ENCODE measurements at regions not wholly inside any gene's neighbourhood (a gene's known extent, or its start where the extent isn't known, plus 50 kb on each side); places are given as distances from the start of the nearest gene placed in this dataset.

GRCh38 chr11:81967242-81967641 lies 766.4 kb downstream of the FAM181B start:
- TF ChIP-seq, protein P1, sequence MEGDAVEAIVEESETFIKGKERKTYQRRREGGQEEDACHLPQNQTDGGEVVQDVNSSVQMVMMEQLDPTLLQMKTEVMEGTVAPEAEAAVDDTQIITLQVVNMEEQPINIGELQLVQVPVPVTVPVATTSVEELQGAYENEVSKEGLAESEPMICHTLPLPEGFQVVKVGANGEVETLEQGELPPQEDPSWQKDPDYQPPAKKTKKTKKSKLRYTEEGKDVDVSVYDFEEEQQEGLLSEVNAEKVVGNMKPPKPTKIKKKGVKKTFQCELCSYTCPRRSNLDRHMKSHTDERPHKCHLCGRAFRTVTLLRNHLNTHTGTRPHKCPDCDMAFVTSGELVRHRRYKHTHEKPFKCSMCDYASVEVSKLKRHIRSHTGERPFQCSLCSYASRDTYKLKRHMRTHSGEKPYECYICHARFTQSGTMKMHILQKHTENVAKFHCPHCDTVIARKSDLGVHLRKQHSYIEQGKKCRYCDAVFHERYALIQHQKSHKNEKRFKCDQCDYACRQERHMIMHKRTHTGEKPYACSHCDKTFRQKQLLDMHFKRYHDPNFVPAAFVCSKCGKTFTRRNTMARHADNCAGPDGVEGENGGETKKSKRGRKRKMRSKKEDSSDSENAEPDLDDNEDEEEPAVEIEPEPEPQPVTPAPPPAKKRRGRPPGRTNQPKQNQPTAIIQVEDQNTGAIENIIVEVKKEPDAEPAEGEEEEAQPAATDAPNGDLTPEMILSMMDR (IDR thresholded peaks at IDR 0.05) = no peak
- TF ChIP-seq POLR2A (IDR thresholded peaks at IDR 0.05) = no peak
